ENCODE measurements at regions not wholly inside any gene's neighbourhood (a gene's known extent, or its start where the extent isn't known, plus 50 kb on each side); places are given as distances from the start of the nearest gene placed in this dataset.

DNA sequence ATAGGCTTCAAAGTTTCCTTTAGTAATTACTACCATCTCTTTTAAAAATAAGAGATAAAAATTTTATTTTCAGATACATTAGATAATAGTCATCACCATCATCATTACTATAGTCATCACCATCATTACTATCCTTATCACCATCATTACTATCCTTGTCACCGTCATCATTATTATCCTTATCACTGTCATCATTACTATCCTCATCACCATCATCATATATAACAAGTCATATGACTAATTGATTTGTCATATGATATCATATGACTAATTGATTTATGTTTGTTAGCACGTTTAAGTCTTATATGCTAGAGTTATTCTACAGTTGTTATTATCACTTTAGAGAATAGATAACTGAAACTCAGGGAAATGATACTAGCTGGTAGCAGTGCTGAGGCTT lies 382.1 kb upstream of the CDH18 start:
- TF ChIP-seq POLR2A (IDR thresholded peaks at IDR 0.05) = no peak
- no peak for TF ChIP-seq CTCF (IDR thresholded peaks at IDR 0.05)

DNA sequence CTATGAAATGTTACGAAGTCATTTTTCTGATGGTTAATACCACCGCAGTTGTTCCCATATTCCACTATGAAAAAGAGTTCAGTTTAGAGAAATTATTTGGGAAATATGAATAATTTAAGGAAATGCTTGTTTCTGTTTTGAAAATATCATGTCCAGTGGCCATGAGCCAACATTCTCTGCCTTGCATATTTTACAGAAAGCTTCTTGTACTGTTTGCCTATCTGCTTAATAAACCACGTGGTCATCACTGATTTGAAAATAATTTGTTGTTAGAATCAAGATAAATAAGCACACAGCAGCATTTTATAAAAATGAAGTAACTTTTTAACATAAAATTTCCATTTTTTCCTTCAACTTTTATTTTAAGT lies 381.5 kb upstream of the CDH18 start:
- 64 to 68% methylated on average over 3 of the region's 3 CpGs for WGBS, 2 donors
- no peaks in the 10 kb centered on the region for H3K27me3 ChIP-seq
- no peak overlapping the region for H3K4me3 ChIP-seq
- H3K27ac ChIP-seq = no peak overlapping the region
- peaks cover 37% of the 10 kb centered on the region for H3K4me1 ChIP-seq
- no peak for ATAC-seq
- TF ChIP-seq POLR2A (IDR thresholded peaks at IDR 0.05) (no peak), CTCF (IDR thresholded peaks at IDR 0.05) (no peak)
- H3K9me3 ChIP-seq = no peaks in the 10 kb centered on the region
- H3K36me3 ChIP-seq (replicated peaks in 1 of 2; ENCODE audit: insufficient read depth in 1 of 2, low read depth in 2 of 2) = no peaks in the 10 kb centered on the region
- intact Hi-C loops (cut with DNase I) = no loop called here
- no peak for DNase-seq

More for the DNA sequence above, 382.1 kb upstream of the CDH18 start:
- 64 to 69% methylated on average over 2 of the region's 2 CpGs for WGBS, 2 donors
- intact Hi-C loops (cut with DNase I) = no loop called here
- no peaks in the 10 kb centered on the region for H3K9me3 ChIP-seq
- no peaks in the 10 kb centered on the region for H3K27me3 ChIP-seq
- no peak for DNase-seq
- no peak for ATAC-seq
- no peaks in the 10 kb centered on the region for H3K36me3 ChIP-seq (replicated peaks in 1 of 2; ENCODE audit: insufficient read depth in 1 of 2, low read depth in 2 of 2)
- H3K27ac ChIP-seq = no peak overlapping the region
- peaks cover 32% of the 10 kb centered on the region for H3K4me1 ChIP-seq
- no peak overlapping the region for H3K4me3 ChIP-seq

DNA sequence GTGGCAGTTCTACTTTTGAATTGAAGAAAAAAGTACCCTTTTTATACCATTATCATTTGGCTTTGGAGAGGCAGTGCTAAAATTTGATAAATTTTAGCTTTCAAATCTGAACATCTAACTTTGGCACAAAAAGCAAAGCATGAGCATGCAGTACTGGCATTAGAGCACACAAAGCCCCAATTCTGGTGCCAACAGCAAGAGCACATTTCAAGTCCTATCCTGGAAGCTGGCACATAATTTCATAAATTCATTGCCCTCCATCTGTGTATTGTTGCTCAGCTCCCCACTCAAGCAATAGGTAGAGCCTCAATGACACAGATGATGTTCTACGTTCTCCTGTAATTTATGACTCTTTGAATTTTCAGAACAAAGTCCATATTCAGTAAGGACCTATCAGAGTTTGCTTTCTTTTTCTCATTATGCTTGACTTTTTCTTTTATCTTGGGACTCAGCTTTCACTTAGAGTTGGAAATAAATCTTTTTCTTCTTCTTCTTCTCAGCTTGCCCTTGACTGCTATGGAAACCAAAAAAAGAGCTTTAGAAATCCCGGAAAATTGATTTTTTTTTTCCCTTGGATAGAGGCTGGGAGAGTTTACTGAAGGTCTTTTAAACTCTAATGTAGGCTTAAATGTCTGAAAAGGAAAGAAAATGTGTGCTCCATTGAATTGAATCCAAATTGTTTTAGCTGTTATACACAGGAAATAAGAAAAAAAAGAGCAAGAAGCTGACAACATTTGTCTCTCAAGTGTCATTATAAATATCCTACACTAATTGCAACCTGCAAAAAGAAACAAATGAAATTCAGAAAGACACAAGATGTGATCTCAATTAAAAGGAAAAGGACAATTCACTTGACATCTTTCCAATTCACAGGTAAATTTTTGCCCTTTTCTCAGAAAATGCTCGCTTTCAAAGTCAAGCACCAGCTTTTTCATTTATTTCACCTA lies 380.8 kb upstream of the CDH18 start:
- WGBS, 2 donors = 38 to 48% methylated on average over 3 of the region's 3 CpGs
- Histone ChIP-seq H3K27me3 (no peaks in the 10 kb centered on the region), H3K9me3 (no peaks in the 10 kb centered on the region), H3K27ac (peak overlapping the region in 1 of 4 donors; percentile 23), H3K4me3 (no peak overlapping the region), H3K4me1 (peaks cover 37% of the 10 kb centered on the region), H3K36me3 (replicated peaks in 1 of 2; ENCODE audit: insufficient read depth in 1 of 2, low read depth in 2 of 2) (no peaks in the 10 kb centered on the region)
- no peak for TF ChIP-seq POLR2A (IDR thresholded peaks at IDR 0.05)
- no peak for TF ChIP-seq CTCF (IDR thresholded peaks at IDR 0.05)
- intact Hi-C loops (cut with DNase I) = no loop called here
- ATAC-seq (no peak), DNase-seq (no peak)

DNA sequence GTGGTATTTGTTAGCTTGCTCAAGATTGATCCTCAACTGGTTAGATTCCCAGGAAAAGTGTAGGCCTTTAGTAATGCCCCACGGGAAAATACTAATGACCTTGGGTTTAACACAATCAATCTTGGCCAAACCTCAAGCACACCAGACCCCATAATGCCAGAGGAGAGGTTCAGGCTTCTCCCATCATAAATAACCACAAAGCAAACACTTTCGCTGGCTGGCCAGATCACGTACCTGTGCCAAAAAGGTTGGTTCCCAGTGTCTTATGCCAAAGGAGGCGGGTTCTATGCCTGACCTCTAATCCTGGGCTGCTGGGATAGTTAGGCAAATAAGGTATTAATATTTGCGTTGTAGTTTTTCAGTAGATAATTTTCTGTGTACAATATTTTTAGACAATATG lies 379.2 kb upstream of the CDH18 start:
- peak; percentile 86 to 94 (median 90) for DNase-seq
- TF ChIP-seq CTCF (IDR thresholded peaks at IDR 0.05) = no peak
- TF ChIP-seq POLR2A (IDR thresholded peaks at IDR 0.05) = no peak
- H3K27ac ChIP-seq = peak overlapping the region; percentile 56 to 68 (median 64)
- ATAC-seq = peak; percentile 98
- 17 to 19% methylated on average over 5 of the region's 5 CpGs for WGBS, 2 donors
- H3K4me1 ChIP-seq = peaks cover 41% of the 10 kb centered on the region
- H3K27me3 ChIP-seq = no peaks in the 10 kb centered on the region
- H3K9me3 ChIP-seq = no peaks in the 10 kb centered on the region
- no peaks in the 10 kb centered on the region for H3K36me3 ChIP-seq (replicated peaks in 1 of 2; ENCODE audit: insufficient read depth in 1 of 2, low read depth in 2 of 2)
- intact Hi-C loops (cut with DNase I) = no loop called here
- H3K4me3 ChIP-seq = no peak overlapping the region

DNA sequence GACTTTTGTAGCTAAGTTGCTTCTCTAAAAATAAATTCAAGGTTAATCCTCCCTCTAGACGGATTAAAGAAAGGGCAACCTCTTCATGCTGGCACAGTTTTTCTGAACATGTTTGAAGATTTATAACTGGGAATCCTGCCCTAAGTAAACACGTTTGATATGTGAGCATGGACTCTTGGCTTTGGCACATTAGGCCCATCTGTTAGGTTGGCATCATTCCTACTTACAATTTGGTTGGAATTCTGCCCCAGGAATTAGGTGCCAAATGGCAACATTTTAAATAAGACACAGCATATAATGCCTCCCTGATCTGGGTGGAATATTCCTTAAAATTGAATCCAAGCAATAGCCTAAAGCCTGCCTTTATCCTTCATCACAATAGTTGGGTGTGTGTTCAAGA lies 372.3 kb upstream of the CDH18 start:
- WGBS, 2 donors = 3 to 13% methylated on average over 2 of the region's 2 CpGs
- DNase-seq = peak; percentile 37 to 49 (median 42)

More for the DNA sequence above, 372.3 kb upstream of the CDH18 start:
- no peaks in the 10 kb centered on the region for H3K36me3 ChIP-seq (replicated peaks in 1 of 2; ENCODE audit: insufficient read depth in 1 of 2, low read depth in 2 of 2)
- no peaks in the 10 kb centered on the region for H3K27me3 ChIP-seq
- no peak overlapping the region for H3K27ac ChIP-seq
- TF ChIP-seq CTCF (IDR thresholded peaks at IDR 0.05) = no peak
- no peak for TF ChIP-seq POLR2A (IDR thresholded peaks at IDR 0.05)
- ATAC-seq = peak; percentile 79
- H3K4me1 ChIP-seq = peaks cover 18% of the 10 kb centered on the region
- no peaks in the 10 kb centered on the region for H3K9me3 ChIP-seq
- H3K4me3 ChIP-seq = no peak overlapping the region
- intact Hi-C loops (cut with DNase I) = no loop called here
